KMS-11 (cell line): ENCODE measurements at regions not wholly inside any gene's neighbourhood (a gene's known extent, or its start where the extent isn't known, plus 50 kb on each side); places are given as distances from the start of the nearest gene placed in this dataset.

Source experiments
- H2AFZ ChIP-seq: fragments of 200-600 bp; sonication (generic); 2 replicates; pipeline ENCODE4 v1.6.1; 2016; ENCODE audit warnings: antibody characterized with exemption, mixed run types, low read depth
- H3K27ac ChIP-seq: fragments of 200-600 bp; sonication (generic); 2 replicates; pipeline ENCODE4 v1.6.1; 2016; ENCODE audit warnings: mild to moderate bottlenecking, mixed run types
- H3K27me3 ChIP-seq: fragments of 200-600 bp; sonication (generic); 2 replicates; pipeline ENCODE4 v1.6.1; 2017; ENCODE audit warnings: mild to moderate bottlenecking, low read depth, mixed run types, moderate library complexity; ENCODE audit not compliant: insufficient read depth
- H3K36me3 ChIP-seq: fragments of 200-600 bp; sonication (generic); 2 replicates; pipeline ENCODE4 v1.6.1; 2017; ENCODE audit warnings: mild to moderate bottlenecking, mixed run types; ENCODE audit not compliant: insufficient read depth
- H3K4me1 ChIP-seq: fragments of 200-600 bp; sonication (generic); 2 replicates; pipeline ENCODE4 v1.6.1; 2016; ENCODE audit warnings: mild to moderate bottlenecking, low read depth, mixed run types; ENCODE audit not compliant: poor library complexity, severe bottlenecking
- H3K4me2 ChIP-seq: fragments of 200-600 bp; sonication (generic); 2 replicates; pipeline ENCODE4 v1.7.0; 2016; ENCODE audit warnings: mild to moderate bottlenecking, mixed run types
- H3K4me3 ChIP-seq: fragments of 200-600 bp; sonication (generic); IDR thresholded peaks from 2 replicates; pipeline ENCODE4 v1.6.1; 2017; ENCODE audit warnings: low read depth, low read length, mixed read lengths; ENCODE audit not compliant: insufficient read depth
- H3K79me2 ChIP-seq: fragments of 200-600 bp; sonication (generic); 2 replicates; pipeline ENCODE4 v1.6.1; 2016; ENCODE audit warnings: low read depth, mixed run types; ENCODE audit not compliant: insufficient read depth
- H3K9ac ChIP-seq: fragments of 200-600 bp; sonication (generic); 2 replicates; pipeline ENCODE4 v1.6.1; 2016; ENCODE audit warnings: mild to moderate bottlenecking, mixed run types
- H4K20me1 ChIP-seq: fragments of 200-600 bp; sonication (generic); 2 replicates; pipeline ENCODE4 v1.6.1; 2016; ENCODE audit warnings: mild to moderate bottlenecking, mixed run types; ENCODE audit not compliant: insufficient read depth
- TF ChIP-seq, protein P1 (sequence below): fragments of 200-600 bp; sonication (generic); conservative IDR thresholded peaks from 2 replicates; pipeline ENCODE4 v1.6.1; 2017; ENCODE audit warnings: low read depth, mild to moderate bottlenecking, antibody characterized with exemption, low read length, moderate library complexity, mixed read lengths

GRCh38 chr5:58197875-58198274, 262.0 kb downstream of the PLK2 start:
- H2AFZ ChIP-seq = no peak overlapping the region
- TF ChIP-seq, protein P1, sequence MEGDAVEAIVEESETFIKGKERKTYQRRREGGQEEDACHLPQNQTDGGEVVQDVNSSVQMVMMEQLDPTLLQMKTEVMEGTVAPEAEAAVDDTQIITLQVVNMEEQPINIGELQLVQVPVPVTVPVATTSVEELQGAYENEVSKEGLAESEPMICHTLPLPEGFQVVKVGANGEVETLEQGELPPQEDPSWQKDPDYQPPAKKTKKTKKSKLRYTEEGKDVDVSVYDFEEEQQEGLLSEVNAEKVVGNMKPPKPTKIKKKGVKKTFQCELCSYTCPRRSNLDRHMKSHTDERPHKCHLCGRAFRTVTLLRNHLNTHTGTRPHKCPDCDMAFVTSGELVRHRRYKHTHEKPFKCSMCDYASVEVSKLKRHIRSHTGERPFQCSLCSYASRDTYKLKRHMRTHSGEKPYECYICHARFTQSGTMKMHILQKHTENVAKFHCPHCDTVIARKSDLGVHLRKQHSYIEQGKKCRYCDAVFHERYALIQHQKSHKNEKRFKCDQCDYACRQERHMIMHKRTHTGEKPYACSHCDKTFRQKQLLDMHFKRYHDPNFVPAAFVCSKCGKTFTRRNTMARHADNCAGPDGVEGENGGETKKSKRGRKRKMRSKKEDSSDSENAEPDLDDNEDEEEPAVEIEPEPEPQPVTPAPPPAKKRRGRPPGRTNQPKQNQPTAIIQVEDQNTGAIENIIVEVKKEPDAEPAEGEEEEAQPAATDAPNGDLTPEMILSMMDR = no peak
- no peak overlapping the region for H3K4me2 ChIP-seq
- H3K4me1 ChIP-seq = no peaks in the 10 kb centered on the region
- no peaks in the 10 kb centered on the region for H3K36me3 ChIP-seq
- no peaks in the 10 kb centered on the region for H3K79me2 ChIP-seq
- H3K4me3 ChIP-seq = no peak overlapping the region
- H4K20me1 ChIP-seq = no peaks in the 10 kb centered on the region
- H3K27me3 ChIP-seq = no peaks in the 10 kb centered on the region
- no peak overlapping the region for H3K9ac ChIP-seq
- no peak overlapping the region for H3K27ac ChIP-seq

DNA sequence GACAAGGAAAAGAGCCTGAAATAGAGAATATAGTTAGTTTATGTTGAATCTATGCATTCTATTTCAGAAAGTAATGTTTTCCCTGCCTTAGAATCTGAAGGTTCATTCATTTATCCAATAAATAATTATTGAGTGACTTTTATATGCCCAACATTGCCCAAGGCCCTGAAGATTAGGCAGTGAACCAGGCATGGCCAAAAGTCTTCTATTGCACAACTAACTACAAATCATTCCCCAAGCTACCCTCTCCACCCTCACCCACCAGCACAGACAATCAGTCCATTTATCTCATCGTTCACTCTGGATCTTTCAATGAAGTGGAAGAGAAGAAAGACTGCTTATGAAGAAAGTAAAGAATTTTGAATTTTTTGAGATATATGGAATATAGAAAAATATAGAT, 268.4 kb downstream of the PLK2 start:
- TF ChIP-seq, protein P1 = no peak
- H3K4me1 ChIP-seq = no peaks in the 10 kb centered on the region

DNA sequence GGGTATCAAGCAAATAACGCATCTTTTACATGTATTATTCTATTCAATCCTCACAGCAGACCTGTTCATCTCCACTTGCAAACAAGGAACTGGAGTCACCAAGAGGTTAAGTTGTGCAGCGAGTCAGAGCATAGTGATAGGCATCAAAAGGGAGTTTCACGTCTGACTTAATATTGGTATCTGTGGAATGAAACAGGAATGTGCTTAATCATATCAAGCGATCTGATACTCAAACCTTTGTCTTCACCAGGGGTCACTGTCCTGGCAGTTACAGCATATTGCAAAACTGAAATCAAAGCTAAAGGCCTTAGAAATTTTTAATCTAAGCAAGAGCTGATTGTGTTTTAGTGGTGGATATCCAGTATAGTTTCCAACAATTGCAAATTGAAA, 271.6 kb downstream of the PLK2 start:
- Histone ChIP-seq H3K9ac (no peak overlapping the region), H3K27me3 (no peaks in the 10 kb centered on the region), H3K4me2 (no peak overlapping the region), H3K4me3 (no peak overlapping the region), H3K79me2 (no peaks in the 10 kb centered on the region), H3K36me3 (no peaks in the 10 kb centered on the region), H3K27ac (no peak overlapping the region), H3K4me1 (no peaks in the 10 kb centered on the region), H4K20me1 (no peaks in the 10 kb centered on the region), H2AFZ (no peak overlapping the region)
- TF ChIP-seq, protein P1 = no peak

More for the DNA sequence above, 268.4 kb downstream of the PLK2 start:
- H3K9ac ChIP-seq = no peak overlapping the region
- H3K4me3 ChIP-seq = no peak overlapping the region
- H3K79me2 ChIP-seq = no peaks in the 10 kb centered on the region
- H4K20me1 ChIP-seq = no peaks in the 10 kb centered on the region
- no peak overlapping the region for H3K4me2 ChIP-seq
- H3K27ac ChIP-seq = no peak overlapping the region
- H3K36me3 ChIP-seq = no peaks in the 10 kb centered on the region
- no peak overlapping the region for H2AFZ ChIP-seq
- no peaks in the 10 kb centered on the region for H3K27me3 ChIP-seq

DNA sequence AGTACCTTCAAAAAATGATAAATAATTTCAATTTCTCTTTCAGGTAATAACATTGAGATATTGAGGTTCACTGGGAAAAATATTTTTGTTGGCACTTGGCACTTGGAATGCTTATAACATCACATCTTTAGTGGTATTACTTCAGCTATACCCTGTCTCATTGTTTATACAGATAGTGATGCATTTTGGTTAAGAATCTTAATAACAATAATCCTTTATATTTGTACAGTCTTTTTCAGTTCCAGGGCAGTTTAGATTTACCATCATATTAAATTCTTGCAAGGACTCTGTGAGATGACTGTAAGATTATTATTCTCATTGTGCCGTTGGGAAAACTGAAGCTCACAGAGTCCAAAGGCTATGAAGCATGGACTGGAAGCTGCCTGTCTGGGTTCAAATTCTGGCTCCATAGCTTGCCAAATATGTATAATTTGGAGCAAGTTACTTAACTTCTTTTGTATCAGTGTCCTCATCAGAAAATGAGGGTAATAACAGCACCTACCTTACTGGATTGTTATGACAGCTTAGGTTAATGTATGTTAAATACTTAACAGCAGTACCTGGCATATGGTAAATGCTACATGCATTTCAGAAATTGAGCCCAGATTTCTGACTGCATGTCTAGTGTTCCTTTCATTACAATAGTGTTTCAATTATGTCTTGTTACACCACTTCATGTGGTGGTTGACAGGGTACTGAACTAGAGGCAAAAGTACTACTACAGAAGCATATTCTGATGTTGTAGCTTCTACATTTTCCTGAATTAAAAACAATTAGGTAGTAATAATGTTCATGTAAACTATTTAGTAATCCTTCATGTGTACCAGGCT, 272.2 kb downstream of the PLK2 start:
- Histone ChIP-seq H2AFZ (no peak overlapping the region), H3K27me3 (no peaks in the 10 kb centered on the region), H3K36me3 (no peaks in the 10 kb centered on the region), H3K4me3 (no peak overlapping the region), H3K4me1 (no peaks in the 10 kb centered on the region), H3K9ac (no peak overlapping the region), H3K27ac (no peak overlapping the region), H3K79me2 (no peaks in the 10 kb centered on the region), H4K20me1 (no peaks in the 10 kb centered on the region), H3K4me2 (no peak overlapping the region)
- TF ChIP-seq, protein P1 = no peak
